SK-N-SH (cell line): ENCODE measurements at regions not wholly inside any gene's neighbourhood (a gene's known extent, or its start where the extent isn't known, plus 50 kb on each side); places are given as distances from the start of the nearest gene placed in this dataset.
"Not testable (repeated sequence)": the region's sequence is repeated elsewhere in the genome, so short reads cannot be mapped to it uniquely, and the experiment has no call there.

Experiments
- CTCF ChIA-PET: fragments of 300-600, 350-600 bp; formaldehyde crosslinking; extraction: SDS; loops from one replicate; lab custom pipeline; 2021; lab: Yijun Ruan, JAX
- POLR2A ChIA-PET: fragments of 350-600 bp; sonication (Branson Sonifier 250); formaldehyde crosslinking; extraction: SDS; loops from one replicate; lab custom pipeline; 2020; ENCODE audit warnings: antibody characterized with exemption, inconsistent platforms; lab: Yijun Ruan, JAX
- DNase-seq: peaks from one replicate; pipeline ENCODE4 v3.0.0; 2012
- H2AFZ ChIP-seq: fragments of 200-600 bp; sonication (generic); 2 replicates; pipeline ENCODE4 v1.8.1; 2016; ENCODE audit warnings: antibody characterized with exemption, mild to moderate bottlenecking, low read depth
- H3F3A ChIP-seq: fragments of 200-600 bp; sonication (generic); replicated peaks from 2 replicates; pipeline ENCODE3; 2016; ENCODE audit warnings: antibody characterized with exemption, mild to moderate bottlenecking; ENCODE audit not compliant: insufficient read depth
- H3K27ac ChIP-seq, 2 experiments: fragments of 200-500 bp in 1 of 2; fragments of 200-600 bp in 1 of 2; sonication (Bioruptor generic) in 1 of 2; sonication (generic), shearing (Covaris generic) in 1 of 2; 2 replicates each; pipeline versions ENCODE4 v1.5.1 to v1.6.1; 2014 to 2016; ENCODE audit warnings: low read depth in 2 of 2, inconsistent platforms in 1 of 2, low read length in 1 of 2, mild to moderate bottlenecking in 1 of 2, mixed read lengths in 1 of 2
- H3K27me3 ChIP-seq: fragments of 200-600 bp; sonication (generic), shearing (Covaris generic); 2 replicates; pipeline ENCODE4 v1.6.1; 2016; ENCODE audit warnings: mixed run types; ENCODE audit not compliant: insufficient read depth
- H3K36me3 ChIP-seq, 2 experiments: fragments of 200-500 bp in 1 of 2; fragments of 200-600 bp in 1 of 2; sonication (Bioruptor generic) in 1 of 2; sonication (generic) in 1 of 2; replicated peaks in 1 of 2; 2 replicates each; pipeline versions ENCODE3 to v1.5.1; 2014 to 2016; ENCODE audit warnings: low read length in 1 of 2, mild to moderate bottlenecking in 1 of 2; ENCODE audit not compliant: insufficient read depth in 2 of 2, control insufficient read depth in 1 of 2
- H3K4me1 ChIP-seq, 2 experiments: fragments of 200-500 bp in 1 of 2; fragments of 200-600 bp in 1 of 2; sonication (Bioruptor generic) in 1 of 2; sonication (generic), shearing (Covaris generic) in 1 of 2; 2 replicates each; pipeline versions ENCODE4 v1.5.1 to v1.6.1; 2014 to 2016; ENCODE audit warnings: low read depth in 1 of 2, low read length in 1 of 2, mixed run types in 1 of 2; ENCODE audit not compliant: insufficient read depth in 2 of 2, control insufficient read depth in 1 of 2
- H3K4me2 ChIP-seq: fragments of 200-600 bp; sonication (generic), shearing (Covaris generic); 2 replicates; pipeline ENCODE4 v1.6.1; 2017; ENCODE audit warnings: mixed run types
- H3K4me3 ChIP-seq, 2 experiments: fragments of 200-500 bp in 1 of 2; fragments of 200-600 bp in 1 of 2; sonication (Bioruptor generic) in 1 of 2; sonication (generic), shearing (Covaris generic) in 1 of 2; 2 replicates each; pipeline versions ENCODE4 v1.5.1 to v1.8.1; 2014 to 2016; ENCODE audit warnings: low read depth in 2 of 2, inconsistent platforms in 1 of 2, low read length in 1 of 2, mild to moderate bottlenecking in 1 of 2, mixed read lengths in 1 of 2, moderate library complexity in 1 of 2
- H3K79me2 ChIP-seq: fragments of 200-600 bp; sonication (generic); 2 replicates; pipeline ENCODE4 v1.8.1; 2017; ENCODE audit warnings: mild to moderate bottlenecking; ENCODE audit not compliant: insufficient read depth
- H3K9ac ChIP-seq: fragments of 200-600 bp; sonication (generic); 2 replicates; pipeline ENCODE4 v1.6.1; 2017; ENCODE audit warnings: mixed run types
- H3K9me2 ChIP-seq: fragments of 200-600 bp; sonication (generic); 2 replicates; pipeline ENCODE4 v1.6.1; 2017; ENCODE audit warnings: mixed run types
- H3K9me3 ChIP-seq: fragments of 200-600 bp; sonication (generic); 2 replicates; pipeline ENCODE4 v1.6.1; 2017; ENCODE audit warnings: mixed run types, mild to moderate bottlenecking, moderate library complexity
- H4K20me1 ChIP-seq: fragments of 200-600 bp; sonication (generic); 2 replicates; pipeline ENCODE4 v1.6.1; 2017; ENCODE audit warnings: mild to moderate bottlenecking, mixed run types; ENCODE audit not compliant: insufficient read depth
- FOSL2 ChIP-seq: IDR thresholded peaks from 2 replicates; pipeline ENCODE4 v1.4.0; 2012; ENCODE audit warnings: low read depth, mild to moderate bottlenecking, moderate library complexity, borderline replicate concordance
- NFIC ChIP-seq: IDR thresholded peaks from 2 replicates; pipeline ENCODE4 v1.4.0; 2012; ENCODE audit warnings: borderline replicate concordance
- NRF1 ChIP-seq: IDR thresholded peaks from 2 replicates; pipeline ENCODE4 v1.6.1; 2012; ENCODE audit warnings: low read depth, mild to moderate bottlenecking, low read length
- RAD21 ChIP-seq: IDR thresholded peaks from 2 replicates; pipeline ENCODE4 v1.6.1; 2012; ENCODE audit warnings: mild to moderate bottlenecking, low read length
- RFX5 ChIP-seq: IDR thresholded peaks from 2 replicates; pipeline ENCODE4 v1.6.1; 2012; ENCODE audit warnings: mild to moderate bottlenecking, improper control_type of control experiment, low read length
- SIN3A ChIP-seq: IDR thresholded peaks from 2 replicates; pipeline ENCODE4 v1.6.1; 2012; ENCODE audit warnings: low read depth, mild to moderate bottlenecking, low read length, moderate library complexity, borderline replicate concordance
- TAF1 ChIP-seq: IDR thresholded peaks from 2 replicates; pipeline ENCODE4 v1.6.1; 2012; ENCODE audit warnings: low read depth, mild to moderate bottlenecking, low read length, moderate library complexity, borderline replicate concordance
- WGBS: methylation state at CpG from one replicate; pipeline ENCODE4 v1.1.6; 2017; ENCODE audit warnings: low lambda C conversion rate; 5-methylcytosine and 5-hydroxymethylcytosine counted together
- TF ChIP-seq, protein P1 (sequence below): IDR thresholded peaks from 2 replicates; pipeline ENCODE4 v1.4.0; 2012; ENCODE audit warnings: low read depth
- TF ChIP-seq, protein P2 (sequence below): fragments of 150-350 bp; IDR thresholded peaks from 2 replicates; pipeline ENCODE4 v1.6.1; 2017; ENCODE audit warnings: antibody characterized with exemption, low read length, low read depth, borderline replicate concordance

DNA sequence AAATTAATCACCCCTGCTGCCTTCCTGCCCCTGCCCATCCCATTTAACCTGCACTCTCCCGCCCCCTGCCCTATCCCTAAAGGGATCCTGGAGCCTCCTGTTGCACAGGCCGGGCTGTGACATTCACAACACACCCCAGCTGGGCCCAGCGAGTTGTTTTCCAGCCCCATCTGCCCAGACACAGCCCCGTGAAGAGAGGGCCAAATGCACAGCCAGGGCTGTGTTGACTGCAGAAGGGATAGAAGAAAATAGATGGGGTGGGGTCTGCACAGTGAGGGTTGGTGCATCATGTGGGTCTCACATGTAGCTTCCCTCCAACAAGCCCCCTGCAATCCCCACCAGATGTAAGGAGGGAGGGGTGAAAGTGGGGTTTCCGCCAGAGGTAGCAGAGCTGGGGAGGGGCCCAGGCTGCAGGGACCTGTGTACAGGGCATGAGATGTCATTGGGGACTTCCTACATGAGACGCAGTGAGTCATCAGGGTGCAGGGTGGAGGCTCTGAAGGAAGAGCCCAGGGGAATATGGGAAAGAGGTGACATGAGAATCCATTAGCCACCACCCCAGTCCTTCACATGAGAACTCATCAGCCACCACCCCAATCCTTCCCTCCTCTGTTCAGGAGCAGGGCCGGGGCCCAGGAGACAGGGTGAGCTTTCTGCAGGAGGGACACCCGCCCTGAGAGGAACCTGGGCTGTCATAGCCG lies 339.3 kb downstream of the PREX1 start:
- POLR2A ChIA-PET, H3K36me3 ChIP-seq, H3K9me2 ChIP-seq, H3K4me2 ChIP-seq, H3K9me3 ChIP-seq, H4K20me1 ChIP-seq, H3F3A ChIP-seq, H2AFZ ChIP-seq, H3K27ac ChIP-seq, DNase-seq, H3K79me2 ChIP-seq, H3K4me3 ChIP-seq, H3K27me3 ChIP-seq, H3K9ac ChIP-seq: not testable (repeated sequence)
- CTCF ChIA-PET = interaction anchor here (1.4 kb wide), 1 partner anchor 13 kb away, joined by 4 read pairs; no protein-coding TSS in a partner anchor
- 46% methylated on average over 8 of the region's 9 CpGs for WGBS
- peaks cover 0 to 21% of the 10 kb centered on the region in 2 experiments; a peak in 1 of 4 replicates for H3K4me1 ChIP-seq

DNA sequence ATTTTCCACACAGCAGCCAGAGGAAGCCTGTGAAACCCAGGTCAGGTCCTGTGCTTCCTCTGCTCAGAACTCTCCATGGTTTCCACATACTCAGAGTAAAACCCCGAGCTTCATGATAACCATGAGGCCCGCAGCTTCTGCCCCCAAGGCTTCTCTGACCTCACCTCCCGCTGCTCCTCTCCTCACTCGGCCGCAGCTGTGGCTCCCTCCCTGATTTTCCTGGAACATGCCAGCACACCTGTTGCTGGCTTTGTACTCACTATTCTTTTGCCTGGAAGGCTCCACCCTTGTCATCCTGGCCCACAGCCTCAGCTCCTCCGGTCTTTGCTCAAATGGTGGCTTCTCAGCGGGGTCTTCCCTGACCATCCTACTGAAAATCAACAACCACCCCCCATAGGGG lies 341.7 kb downstream of the PREX1 start:
- CTCF ChIA-PET = interaction anchor here (0.9 to 1.9 kb wide), 2 partner anchors 107 to 134 kb away, joined by 3 to 7 read pairs; no protein-coding TSS in a partner anchor
- Histone ChIP-seq H3K9ac (no peak overlapping the region), H3K27ac (no peak overlapping the region), H3K9me2 (no peaks in the 10 kb centered on the region), H3K4me2 (no peak overlapping the region), H2AFZ (no peak overlapping the region), H3K79me2 (no peaks in the 10 kb centered on the region), H3F3A (no peaks in the 10 kb centered on the region), H3K4me3 (no peak overlapping the region), H4K20me1 (no peaks in the 10 kb centered on the region), H3K4me1 (peaks cover 0 to 17% of the 10 kb centered on the region in 2 experiments; a peak in 1 of 4 replicates), H3K36me3 (no peaks in the 10 kb centered on the region), H3K9me3 (no peaks in the 10 kb centered on the region)
- WGBS = 53% methylated on average over 7 of the region's 7 CpGs
- POLR2A ChIA-PET = no interaction called here
- TF ChIP-seq NFIC = no peak
- TF ChIP-seq, all 33 proteins: peak for 0
- 0 out of 2 replicates have a peak, but pooled peaks cover 2% of the 10 kb centered on the region for H3K27me3 ChIP-seq
- DNase-seq = no peak

DNA sequence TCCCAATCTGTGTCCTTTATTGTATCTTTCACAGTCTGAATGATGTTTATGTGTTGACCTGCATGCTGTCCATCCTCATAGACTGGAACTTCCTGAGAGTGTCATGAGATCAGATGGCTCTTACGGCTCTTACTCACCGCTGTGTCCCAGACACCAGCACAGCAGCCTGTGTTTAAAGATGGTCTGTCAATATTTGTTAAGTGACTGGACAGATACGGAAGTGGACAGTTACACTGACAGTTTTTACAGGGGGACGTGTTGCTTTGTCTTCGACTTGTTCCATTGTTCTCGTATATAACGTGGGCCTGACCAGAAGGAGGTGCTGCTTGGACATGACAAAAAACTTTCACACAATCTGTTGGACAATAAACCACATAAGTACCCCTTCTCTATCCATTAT lies 342.6 kb downstream of the PREX1 start:
- H3K9me2 ChIP-seq, H3K4me3 ChIP-seq, H2AFZ ChIP-seq, H3K4me2 ChIP-seq, H3K79me2 ChIP-seq, H3F3A ChIP-seq, POLR2A ChIA-PET, H4K20me1 ChIP-seq, DNase-seq, H3K9ac ChIP-seq, H3K27ac ChIP-seq, H3K9me3 ChIP-seq, H3K36me3 ChIP-seq: not testable (repeated sequence)
- Histone ChIP-seq H3K27me3 (0 out of 2 replicates have a peak, but pooled peaks cover 10% of the 10 kb centered on the region), H3K4me1 (peaks cover 0 to 14% of the 10 kb centered on the region in 2 experiments; a peak in 1 of 4 replicates)
- 60% methylated on average over 7 of the region's 7 CpGs for WGBS
- CTCF ChIA-PET = interaction anchor here (1.9 kb wide), 1 partner anchor 135 kb away, joined by 7 read pairs; no protein-coding TSS in a partner anchor

DNA sequence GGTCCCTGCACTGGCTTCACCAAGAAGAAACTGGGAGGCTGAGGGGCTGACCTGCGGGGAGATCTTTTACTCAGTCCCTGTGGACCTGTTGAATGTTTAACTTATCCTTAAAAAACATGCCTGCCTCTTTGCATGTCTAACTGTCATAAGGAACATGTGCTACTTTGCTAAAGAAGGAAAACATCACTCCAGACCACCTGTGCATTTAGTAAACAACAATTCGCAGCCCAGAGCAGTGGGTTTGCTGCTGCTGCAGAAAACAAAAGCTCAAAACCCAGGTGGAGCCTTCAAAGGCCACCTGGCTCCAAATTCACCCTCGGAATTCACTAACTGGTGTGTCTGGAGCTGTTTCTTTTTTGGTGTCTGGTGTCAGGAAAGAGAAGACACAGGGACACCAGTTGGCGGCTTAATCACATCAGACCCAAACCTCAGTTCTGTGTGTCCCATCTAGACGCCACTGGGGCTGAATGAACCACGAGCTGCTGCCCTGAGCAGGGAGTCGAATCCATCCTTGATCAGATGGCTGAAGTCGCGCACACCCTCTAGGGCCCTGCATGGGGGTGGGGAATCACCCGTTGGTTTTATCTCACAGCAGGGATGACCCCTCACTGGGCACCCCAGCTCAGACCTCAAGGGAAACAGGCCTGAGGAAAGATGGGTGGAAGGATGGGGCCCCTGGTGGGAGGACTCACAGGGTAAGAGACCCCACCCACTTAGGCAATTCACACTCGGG lies 344.3 kb downstream of the PREX1 start:
- Histone ChIP-seq H3K4me3 (no peak overlapping the region), H3K9ac (no peak overlapping the region), H2AFZ (no peak overlapping the region), H3K9me3 (no peaks in the 10 kb centered on the region), H4K20me1 (no peaks in the 10 kb centered on the region), H3K4me2 (no peak overlapping the region), H3K27ac (no peak overlapping the region), H3K4me1 (no peaks in the 10 kb centered on the region; a peak in 2 of 4 replicates), H3K27me3 (0 out of 2 replicates have a peak, but pooled peaks cover 10% of the 10 kb centered on the region), H3F3A (no peaks in the 10 kb centered on the region), H3K36me3 (no peaks in the 10 kb centered on the region), H3K9me2 (no peaks in the 10 kb centered on the region), H3K79me2 (no peaks in the 10 kb centered on the region)
- POLR2A ChIA-PET = no interaction called here
- no peak for DNase-seq
- TF ChIP-seq NRF1 (no peak), SIN3A (no peak), RFX5 (no peak), FOSL2 (no peak), TAF1 (no peak), RAD21 (no peak)
- TF ChIP-seq, protein P1, sequence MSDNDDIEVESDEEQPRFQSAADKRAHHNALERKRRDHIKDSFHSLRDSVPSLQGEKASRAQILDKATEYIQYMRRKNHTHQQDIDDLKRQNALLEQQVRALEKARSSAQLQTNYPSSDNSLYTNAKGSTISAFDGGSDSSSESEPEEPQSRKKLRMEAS = no peak
- TF ChIP-seq, protein P2, sequence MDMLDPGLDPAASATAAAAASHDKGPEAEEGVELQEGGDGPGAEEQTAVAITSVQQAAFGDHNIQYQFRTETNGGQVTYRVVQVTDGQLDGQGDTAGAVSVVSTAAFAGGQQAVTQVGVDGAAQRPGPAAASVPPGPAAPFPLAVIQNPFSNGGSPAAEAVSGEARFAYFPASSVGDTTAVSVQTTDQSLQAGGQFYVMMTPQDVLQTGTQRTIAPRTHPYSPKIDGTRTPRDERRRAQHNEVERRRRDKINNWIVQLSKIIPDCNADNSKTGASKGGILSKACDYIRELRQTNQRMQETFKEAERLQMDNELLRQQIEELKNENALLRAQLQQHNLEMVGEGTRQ = no peak
- CTCF ChIA-PET = interaction anchor here (0.6 to 1.3 kb wide), 3 partner anchors 174 to 819 kb away, joined by 3 read pairs; no protein-coding TSS in a partner anchor
- WGBS = 57% methylated on average over 10 of the region's 11 CpGs
